ENCODE measurements at regions not wholly inside any gene's neighbourhood (a gene's known extent, or its start where the extent isn't known, plus 50 kb on each side); places are given as distances from the start of the nearest gene placed in this dataset.

GRCh38 chr13:85317781-85318180 lies 481.4 kb downstream of the SLITRK6 start:
- no peaks in the 10 kb centered on the region for H3K36me3 ChIP-seq
- no peak for TF ChIP-seq POLR2AphosphoS5 (IDR thresholded peaks at IDR 0.05)
- TF ChIP-seq, protein P1, sequence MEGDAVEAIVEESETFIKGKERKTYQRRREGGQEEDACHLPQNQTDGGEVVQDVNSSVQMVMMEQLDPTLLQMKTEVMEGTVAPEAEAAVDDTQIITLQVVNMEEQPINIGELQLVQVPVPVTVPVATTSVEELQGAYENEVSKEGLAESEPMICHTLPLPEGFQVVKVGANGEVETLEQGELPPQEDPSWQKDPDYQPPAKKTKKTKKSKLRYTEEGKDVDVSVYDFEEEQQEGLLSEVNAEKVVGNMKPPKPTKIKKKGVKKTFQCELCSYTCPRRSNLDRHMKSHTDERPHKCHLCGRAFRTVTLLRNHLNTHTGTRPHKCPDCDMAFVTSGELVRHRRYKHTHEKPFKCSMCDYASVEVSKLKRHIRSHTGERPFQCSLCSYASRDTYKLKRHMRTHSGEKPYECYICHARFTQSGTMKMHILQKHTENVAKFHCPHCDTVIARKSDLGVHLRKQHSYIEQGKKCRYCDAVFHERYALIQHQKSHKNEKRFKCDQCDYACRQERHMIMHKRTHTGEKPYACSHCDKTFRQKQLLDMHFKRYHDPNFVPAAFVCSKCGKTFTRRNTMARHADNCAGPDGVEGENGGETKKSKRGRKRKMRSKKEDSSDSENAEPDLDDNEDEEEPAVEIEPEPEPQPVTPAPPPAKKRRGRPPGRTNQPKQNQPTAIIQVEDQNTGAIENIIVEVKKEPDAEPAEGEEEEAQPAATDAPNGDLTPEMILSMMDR (IDR thresholded peaks at IDR 0.05), result no peak
- in situ Hi-C loops (cut with MboI; ENCODE audit: low pct_ligation_motif_present in 1 of 4, low pct_unique_long_range_greater_than_20kb in 1 of 4, low sequenced_read_pairs in 3 of 4), result no loop called here
- intact Hi-C loops (cut with DNase I; ENCODE audit: low total_unique reads), result no loop called here
- 79 to 91% methylated on average over 1 of the region's 1 CpG for WGBS, 2 donors (ENCODE audit: low coverage in 1 of 2)
- no peak overlapping the region for H3K27ac ChIP-seq
- no peaks in the 10 kb centered on the region for H3K27me3 ChIP-seq
- H3K9me3 ChIP-seq, result no peaks in the 10 kb centered on the region
- no peak overlapping the region for H3K4me3 ChIP-seq
- H3K4me1 ChIP-seq, result no peaks in the 10 kb centered on the region
- DNase-seq, result no peak

DNA sequence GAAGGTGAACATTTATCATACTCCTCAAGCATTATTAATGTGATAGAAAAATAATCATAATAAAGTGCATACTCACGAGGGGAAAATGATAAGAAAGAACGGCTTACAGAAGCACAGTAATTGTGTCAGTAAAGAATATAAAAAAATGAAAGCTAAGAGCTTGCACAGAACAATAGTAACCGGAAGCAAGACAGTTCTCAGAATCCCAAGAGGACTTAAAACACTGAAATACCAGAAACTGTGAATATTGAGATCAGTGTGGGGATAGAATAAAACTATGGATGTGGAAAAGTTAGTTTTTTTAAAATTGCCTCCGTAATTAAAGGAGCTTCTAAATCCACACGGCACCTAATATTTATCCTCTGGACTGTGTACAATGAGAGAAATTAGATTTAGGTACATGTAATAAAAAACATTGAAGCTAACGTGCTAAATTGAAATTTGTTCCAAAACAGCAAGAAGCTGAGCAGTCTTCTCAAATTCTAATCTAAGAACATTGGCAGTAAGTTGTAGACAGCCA lies 482.7 kb downstream of the SLITRK6 start:
- no peak for DNase-seq
- WGBS, 2 donors (ENCODE audit: low coverage in 1 of 2), result 56 to 70% methylated on average over 5 to 6 of the region's 6 CpGs
- TF ChIP-seq, protein P1 (IDR thresholded peaks at IDR 0.05), result no peak
- no peak for TF ChIP-seq EP300 (IDR thresholded peaks at IDR 0.05; ENCODE audit: low read depth)
- TF ChIP-seq POLR2A (IDR thresholded peaks at IDR 0.05), result no peak
- no peak for TF ChIP-seq POLR2AphosphoS5 (IDR thresholded peaks at IDR 0.05)
- in situ Hi-C loops (cut with MboI; ENCODE audit: low pct_ligation_motif_present in 1 of 4, low pct_unique_long_range_greater_than_20kb in 1 of 4, low sequenced_read_pairs in 3 of 4), result no loop called here
- no peaks in the 10 kb centered on the region for H3K9me3 ChIP-seq
- H3K27ac ChIP-seq, result no peak overlapping the region
- no peaks in the 10 kb centered on the region for H3K4me1 ChIP-seq
- H3K36me3 ChIP-seq, result no peaks in the 10 kb centered on the region
- H3K4me3 ChIP-seq, result no peak overlapping the region
- H3K27me3 ChIP-seq, result no peaks in the 10 kb centered on the region
- intact Hi-C loops (cut with DNase I; ENCODE audit: low total_unique reads), result no loop called here

GRCh38 chr13:85314686-85315085 lies 484.5 kb downstream of the SLITRK6 start:
- Histone ChIP-seq H3K4me3 (no peak overlapping the region), H3K9me3 (no peaks in the 10 kb centered on the region), H3K4me1 (no peaks in the 10 kb centered on the region), H3K36me3 (no peaks in the 10 kb centered on the region), H3K27ac (no peak overlapping the region), H3K27me3 (no peaks in the 10 kb centered on the region)
- intact Hi-C loops (cut with DNase I; ENCODE audit: low total_unique reads) (no loop called here), in situ Hi-C loops (cut with MboI; ENCODE audit: low pct_ligation_motif_present in 1 of 4, low pct_unique_long_range_greater_than_20kb in 1 of 4, low sequenced_read_pairs in 3 of 4) (no loop called here)
- DNase-seq, result no peak
- TF ChIP-seq POLR2A (IDR thresholded peaks at IDR 0.05) (no peak), POLR2AphosphoS5 (IDR thresholded peaks at IDR 0.05) (no peak), EP300 (IDR thresholded peaks at IDR 0.05; ENCODE audit: low read depth) (no peak)
- TF ChIP-seq, protein P1 (IDR thresholded peaks at IDR 0.05), result no peak
- whole genome bisulfite sequencing, 2 donors (ENCODE audit: low coverage in 1 of 2), result 74 to 76% methylated on average over 2 of the region's 2 CpGs

- no peak for DNase-seq
- in situ Hi-C loops (cut with MboI; ENCODE audit: low pct_ligation_motif_present in 1 of 4, low pct_unique_long_range_greater_than_20kb in 1 of 4, low sequenced_read_pairs in 3 of 4), result no loop called here
- WGBS, 2 donors (ENCODE audit: low coverage in 1 of 2), result 55 to 66% methylated on average over 5 to 6 of the region's 6 CpGs
- Histone ChIP-seq H3K27ac (no peak overlapping the region), H3K27me3 (no peaks in the 10 kb centered on the region), H3K4me3 (no peak overlapping the region), H3K36me3 (no peaks in the 10 kb centered on the region), H3K9me3 (no peaks in the 10 kb centered on the region), H3K4me1 (no peaks in the 10 kb centered on the region)
- TF ChIP-seq EP300 (IDR thresholded peaks at IDR 0.05; ENCODE audit: low read depth), result no peak
- TF ChIP-seq, protein P1 (IDR thresholded peaks at IDR 0.05), result no peak
- no peak for TF ChIP-seq POLR2AphosphoS5 (IDR thresholded peaks at IDR 0.05)
- intact Hi-C loops (cut with DNase I; ENCODE audit: low total_unique reads), result no loop called here
Measured at GRCh38 chr13:85313761-85314503, 485.3 kb downstream of the SLITRK6 start.
